Fibroblast of the conjunctiva (primary cell): ENCODE measurements at regions not wholly inside any gene's neighbourhood (a gene's known extent, or its start where the extent isn't known, plus 50 kb on each side); places are given as distances from the start of the nearest gene placed in this dataset.

Source experiments
- DNase-seq: peaks from one replicate; pipeline ENCODE4 v3.0.0-alpha.2; 2010; ENCODE audit warnings: low read depth

DNA sequence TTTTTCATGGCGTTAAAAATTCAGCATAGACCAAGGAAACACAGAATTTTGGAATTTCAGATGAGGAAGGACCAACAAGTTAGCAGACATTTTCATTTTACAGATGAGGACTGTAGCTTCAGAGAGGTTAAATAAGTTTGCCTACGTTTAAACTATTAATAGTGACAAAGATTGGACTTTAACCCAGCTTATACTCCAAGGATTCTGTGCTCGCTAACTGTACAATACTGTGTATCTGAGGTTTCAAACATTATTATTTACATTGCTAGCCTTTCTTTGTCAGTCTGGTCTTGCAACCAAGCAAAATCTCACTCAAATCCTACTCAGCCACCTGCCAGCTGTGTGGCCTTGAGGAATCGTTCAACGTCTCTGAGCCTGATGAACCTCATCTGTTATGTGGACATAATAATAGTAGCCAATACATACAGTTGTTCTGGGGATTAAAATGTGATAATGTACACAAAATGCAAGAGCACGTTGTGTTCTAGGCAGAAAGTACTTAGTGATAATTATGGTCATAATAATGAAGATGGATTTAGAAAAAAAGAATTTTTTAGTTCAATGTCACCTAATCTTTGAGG lies 462.4 kb upstream of the TRIB2 start:
- DNase-seq = no peak

DNA sequence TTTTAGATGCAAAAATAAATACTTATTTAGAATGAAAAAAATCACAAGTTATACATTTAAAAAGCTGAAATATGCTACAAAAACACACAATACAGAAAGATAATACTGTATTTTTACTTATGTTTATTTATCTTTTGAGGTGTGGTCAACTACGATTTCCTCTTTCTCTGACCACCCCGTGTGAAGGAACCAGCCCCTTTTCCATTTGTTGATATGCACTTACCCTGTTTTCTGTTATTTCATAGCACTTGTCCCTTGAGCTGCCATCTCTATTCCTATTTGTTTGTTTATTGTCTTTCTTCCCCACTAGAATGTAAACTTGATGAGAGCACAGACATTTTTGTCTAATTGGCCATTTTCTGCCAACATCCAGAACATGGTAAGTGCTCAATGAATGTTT lies 460.5 kb upstream of the TRIB2 start:
- no peak for DNase-seq

DNA sequence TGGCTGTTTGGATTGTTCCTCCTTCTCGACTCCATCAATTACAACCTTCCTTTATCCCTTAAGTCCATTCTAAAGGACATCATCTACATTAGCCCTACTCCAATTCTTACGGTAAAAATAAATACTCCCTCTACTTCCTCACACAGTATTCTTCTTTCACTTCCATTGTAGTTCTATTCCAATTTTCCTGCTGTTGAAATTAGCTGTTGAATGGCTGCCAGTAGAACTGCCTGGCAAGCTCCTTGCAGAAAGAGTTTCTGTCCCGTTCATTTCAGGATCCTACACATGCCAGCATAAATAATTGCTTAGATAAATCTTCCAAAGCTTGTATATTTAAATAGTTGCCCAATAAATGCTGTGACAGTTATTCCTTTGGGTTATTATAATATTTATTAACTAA lies 459.3 kb upstream of the TRIB2 start:
- no peak for DNase-seq

DNA sequence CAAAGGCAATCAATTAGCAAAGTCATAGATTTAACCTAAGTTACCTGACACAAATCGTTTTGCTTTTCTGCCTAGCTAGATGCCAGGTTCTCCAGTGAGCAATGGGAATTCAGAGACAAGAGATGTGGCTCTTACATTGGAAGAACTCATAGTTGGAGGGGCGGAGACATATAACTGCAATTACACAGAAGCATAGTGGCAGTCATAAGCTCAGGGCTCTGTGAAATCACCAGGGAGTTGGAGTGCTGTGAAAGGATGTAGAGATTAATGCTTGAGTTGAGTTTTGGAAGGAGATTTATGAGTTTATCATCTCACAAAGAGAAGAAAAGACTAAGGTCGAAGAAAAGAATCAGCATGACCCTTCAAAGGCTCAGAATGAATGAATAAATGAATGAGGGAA lies 457.2 kb upstream of the TRIB2 start:
- DNase-seq = no peak

DNA sequence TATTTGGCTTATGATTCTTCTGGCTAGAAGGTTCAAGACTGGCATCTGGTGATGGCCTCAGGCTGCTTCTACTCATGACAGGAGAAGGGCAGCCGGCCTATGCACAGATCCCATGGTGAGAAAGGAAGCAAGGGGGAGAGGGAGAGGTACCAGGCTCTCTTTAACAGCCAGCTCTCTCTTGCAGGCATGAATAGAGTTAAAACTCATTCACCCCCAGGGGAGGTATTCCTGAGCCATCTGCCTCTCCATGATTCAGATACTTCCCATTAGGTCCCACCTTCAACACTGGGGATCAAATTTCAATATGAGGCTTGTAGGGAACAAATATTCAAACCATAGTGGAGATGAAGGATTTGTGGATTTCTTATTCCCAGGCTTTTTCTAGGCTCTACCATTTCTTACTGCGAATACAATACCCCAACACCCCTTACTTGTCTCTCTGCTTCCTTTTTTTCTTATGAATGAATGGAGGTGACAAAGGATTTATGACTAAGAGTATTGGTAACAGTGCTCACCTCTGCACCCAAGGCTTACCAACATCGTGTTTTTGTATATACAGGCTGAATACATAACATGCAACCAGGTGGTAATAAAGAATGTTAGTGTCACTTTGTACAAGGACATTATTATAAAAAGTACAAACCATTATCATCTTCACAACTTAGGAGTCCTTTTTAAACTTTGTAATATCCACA lies 454.6 kb upstream of the TRIB2 start:
- DNase-seq = no peak

DNA sequence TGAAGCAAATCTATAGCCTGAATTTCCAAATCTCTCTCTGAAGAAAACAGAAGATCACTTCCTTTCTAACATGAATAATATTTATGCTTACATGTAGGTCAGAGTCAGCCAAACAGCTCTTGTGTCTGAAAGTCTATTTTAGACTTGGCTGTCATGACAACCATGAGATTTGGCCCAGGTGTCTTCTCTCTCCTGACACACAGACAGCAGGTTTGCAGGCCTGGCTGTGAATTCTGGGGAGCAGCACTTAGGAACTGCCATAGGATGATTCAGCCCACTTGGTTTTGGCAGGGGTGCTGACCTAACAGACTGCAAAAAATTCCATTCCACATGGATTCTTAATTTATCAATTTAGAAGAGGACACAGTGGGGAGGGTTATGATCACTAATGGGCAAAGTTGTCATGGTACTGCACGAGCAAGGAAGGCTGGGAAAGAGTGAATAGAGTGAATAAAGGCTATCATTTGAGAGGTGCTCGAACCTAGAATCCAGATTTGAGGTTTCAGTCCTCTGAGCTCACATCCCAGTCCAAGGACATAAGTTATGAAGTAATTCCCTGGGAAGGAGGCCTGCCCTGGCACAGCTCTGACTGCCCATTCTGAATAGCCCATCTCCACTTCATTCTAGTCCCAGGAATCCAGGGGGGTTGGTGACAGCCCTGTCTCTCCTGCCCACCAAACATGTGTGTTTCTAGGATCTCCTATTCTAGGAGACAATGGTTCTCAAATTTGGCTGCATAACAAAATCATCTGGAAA lies 453.9 kb upstream of the TRIB2 start:
- DNase-seq = no peak

DNA sequence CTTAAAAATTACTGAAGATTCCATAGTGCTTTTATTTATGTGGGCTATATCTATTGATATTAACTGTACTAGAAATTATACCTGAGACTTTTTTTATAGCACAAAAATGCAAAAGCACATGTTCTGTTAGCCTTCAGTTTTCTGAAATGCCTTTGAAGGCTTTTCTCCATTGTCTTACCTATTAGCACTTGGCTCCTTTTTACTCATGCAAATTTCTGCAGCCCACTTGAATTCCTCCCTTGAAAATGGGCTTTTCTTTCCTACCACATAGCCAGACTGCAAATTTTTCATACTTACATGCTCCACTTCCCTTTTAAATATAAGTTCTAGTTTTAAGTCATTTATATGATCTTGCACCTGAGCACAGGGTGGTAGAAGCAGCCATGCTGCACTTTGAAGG lies 453.0 kb upstream of the TRIB2 start:
- DNase-seq = no peak

DNA sequence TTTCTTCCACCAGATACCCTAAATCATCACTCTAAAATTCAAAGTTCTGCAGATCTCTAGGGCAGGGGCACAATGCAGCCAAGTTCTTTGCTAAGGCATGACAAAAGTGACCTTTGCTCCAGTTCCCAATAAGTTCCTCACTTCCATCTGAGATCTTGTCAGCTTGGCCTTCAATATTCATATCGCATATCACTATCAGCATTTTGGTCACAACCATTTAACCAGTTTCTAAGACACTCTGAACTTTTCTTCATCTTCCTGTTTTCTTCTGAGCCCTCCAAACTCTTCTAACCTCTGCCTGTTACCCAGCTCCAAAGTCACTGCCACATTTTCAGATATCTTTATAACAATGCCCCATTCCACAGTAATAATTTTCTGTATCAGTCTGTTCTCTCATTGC lies 452.6 kb upstream of the TRIB2 start:
- no peak for DNase-seq

DNA sequence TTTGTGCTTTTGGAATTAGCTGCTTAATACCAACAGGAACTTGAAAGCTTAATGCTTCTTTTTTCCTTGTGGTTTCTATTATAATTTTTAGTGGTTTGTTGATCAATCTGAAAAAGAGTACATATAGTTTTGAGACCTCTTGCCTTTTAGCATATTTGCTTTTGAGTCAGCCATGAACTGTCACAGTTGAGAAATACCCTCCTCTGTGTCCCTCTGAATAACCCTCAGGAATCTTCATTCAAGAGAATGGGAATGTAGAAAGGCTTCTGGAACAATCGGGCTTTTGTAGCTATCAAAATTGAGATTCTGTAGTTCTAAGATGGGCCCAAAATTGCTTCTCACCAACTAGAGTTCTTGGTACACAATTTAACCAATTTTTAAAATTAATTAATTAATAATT lies 451.1 kb upstream of the TRIB2 start:
- no peak for DNase-seq

DNA sequence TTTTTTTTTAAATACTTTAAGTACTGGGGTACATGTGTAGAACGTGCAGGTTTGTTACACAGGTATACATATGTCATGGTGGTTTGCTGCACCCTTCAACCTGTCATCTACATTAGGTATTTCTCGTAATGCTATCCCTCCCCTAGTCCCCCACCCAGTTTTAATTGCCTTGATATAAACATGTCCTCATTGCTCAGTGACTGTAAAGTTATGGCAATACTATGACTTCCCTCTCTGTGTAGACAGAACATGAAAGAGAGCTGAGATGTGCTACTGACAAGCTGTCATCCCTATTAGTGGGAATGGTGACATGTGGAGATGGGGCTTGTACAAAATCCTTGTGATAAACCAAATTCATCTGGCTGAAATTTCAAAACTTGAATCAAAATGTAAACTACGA lies 449.7 kb upstream of the TRIB2 start:
- no peak for DNase-seq

DNA sequence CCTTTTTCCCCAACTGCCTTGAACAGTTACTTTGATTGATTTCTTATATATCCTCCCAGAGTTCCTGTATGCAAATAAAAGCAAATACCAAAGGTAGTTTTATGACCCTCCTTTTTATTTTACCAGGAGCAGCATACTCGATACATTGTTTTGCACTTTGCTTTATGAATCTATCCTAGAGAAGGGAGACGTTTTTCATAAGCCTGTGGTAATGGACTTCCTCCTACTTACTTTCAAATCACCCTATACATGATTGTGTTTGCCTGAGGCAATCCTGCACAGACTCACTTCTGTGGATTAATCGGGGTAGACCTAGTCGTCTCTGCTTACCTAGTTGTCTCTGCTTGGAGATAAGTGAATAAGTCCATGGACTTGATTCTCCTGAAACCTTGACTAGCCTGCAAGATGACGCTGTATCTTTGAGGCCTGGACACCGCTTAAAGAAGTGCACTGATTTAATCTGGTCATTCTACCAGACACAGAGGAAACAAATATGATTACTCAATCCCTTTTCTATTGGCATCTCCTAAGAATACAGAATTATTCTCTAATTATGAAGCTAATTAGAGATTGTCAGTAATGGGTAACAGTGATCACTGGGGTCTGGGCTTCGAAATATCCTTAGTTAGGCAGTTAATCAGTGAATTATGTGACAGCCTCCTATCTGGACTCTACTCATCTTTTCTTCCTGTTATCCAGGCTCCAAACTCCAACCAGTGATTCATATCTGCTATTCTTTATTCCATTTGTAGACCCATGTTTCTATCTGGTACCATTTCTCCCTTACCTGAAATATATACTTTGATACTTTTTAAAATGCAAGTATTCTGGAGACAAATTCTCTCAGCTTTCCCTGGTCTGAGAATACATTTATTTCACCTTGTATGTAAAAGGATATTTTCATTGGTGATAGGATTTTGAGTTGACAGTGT lies 447.4 kb upstream of the TRIB2 start:
- DNase-seq = no peak

DNA sequence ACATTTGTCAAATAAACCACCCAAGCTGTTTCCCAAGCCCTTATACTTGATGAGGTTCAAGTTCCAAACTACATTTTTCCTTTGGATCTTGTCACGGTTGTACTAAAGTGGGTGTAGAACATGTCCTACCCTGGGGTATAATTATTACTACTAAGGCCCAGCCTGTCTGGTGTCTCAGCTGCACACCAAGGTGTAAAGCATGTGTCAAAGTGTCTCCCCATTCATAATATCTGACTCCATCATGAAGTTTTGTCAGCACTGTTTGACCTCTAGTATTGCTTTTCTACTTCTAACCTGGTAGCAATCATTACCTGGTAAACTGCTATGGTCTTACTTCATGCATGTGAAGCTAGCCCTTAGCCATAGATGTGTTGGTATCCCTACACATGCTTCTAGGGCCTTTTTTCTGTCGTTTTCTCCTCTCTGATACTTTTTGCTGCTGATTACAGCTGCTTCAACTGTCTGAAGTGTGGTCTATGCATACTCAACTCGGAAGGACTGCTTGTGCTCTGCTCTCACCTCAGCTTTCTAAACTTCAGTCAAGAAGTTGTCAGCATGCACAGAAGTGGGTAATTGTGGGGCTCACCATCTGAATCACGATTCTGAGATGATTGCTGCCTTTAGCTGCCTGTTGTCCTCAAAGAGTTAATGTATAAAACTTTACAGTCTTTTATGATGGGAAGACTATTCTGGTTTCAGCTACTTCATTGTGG lies 445.7 kb upstream of the TRIB2 start:
- DNase-seq = no peak

DNA sequence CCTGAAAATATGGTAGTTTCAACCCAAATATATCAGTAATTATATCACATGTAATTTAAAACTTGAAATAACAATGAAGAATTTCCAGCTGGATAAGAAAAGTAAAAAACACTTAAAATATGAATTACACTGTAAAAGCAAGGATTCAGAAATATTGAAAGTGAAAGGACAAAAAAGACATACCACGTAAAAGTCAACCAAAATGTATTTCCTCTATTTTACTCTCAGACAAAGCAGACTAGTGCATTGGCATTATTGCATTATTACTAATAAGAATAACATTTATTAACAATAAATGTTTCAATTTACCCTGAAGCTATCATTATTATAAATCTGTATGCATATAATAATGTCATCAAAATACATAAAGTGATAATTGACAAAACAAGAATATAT lies 445.1 kb upstream of the TRIB2 start:
- DNase-seq = no peak

DNA sequence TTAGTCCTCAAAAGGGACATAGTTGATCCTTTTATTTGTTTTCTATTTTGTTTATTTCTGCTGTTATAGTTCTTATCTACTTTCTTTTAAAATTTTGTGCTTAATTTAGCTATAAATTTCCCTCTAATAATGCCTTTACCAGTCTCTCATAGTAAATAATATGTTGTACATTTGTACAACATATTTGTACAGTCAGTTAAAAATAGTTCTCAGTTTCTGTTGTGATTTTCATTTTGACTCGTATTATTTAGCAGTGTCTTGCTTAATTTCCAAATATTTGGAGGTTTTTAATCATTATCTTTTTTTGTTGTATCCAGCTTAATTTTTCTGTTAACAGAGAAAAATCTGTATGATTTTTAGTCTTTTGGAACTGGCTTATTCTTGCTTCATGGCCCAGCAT lies 443.6 kb upstream of the TRIB2 start:
- no peak for DNase-seq

DNA sequence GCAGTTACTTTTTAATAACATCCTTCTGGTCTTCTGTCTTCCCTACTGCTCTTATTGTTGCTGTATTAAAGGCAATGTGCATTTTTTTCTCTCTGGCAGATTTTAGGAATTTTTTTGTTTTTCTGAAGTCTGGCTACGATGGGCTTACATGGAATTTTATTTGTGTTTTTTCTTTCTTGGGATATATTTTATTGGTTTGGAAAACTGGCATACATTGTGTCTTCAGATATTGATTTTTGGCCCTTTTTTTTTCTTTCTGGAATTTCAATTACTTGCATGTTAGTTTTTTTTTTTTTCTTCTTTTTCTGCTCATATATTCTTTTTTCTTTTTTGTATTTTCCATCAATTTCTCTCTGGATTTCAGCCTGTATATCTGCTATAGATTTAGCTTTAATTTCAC lies 442.1 kb upstream of the TRIB2 start:
- no peak for DNase-seq

DNA sequence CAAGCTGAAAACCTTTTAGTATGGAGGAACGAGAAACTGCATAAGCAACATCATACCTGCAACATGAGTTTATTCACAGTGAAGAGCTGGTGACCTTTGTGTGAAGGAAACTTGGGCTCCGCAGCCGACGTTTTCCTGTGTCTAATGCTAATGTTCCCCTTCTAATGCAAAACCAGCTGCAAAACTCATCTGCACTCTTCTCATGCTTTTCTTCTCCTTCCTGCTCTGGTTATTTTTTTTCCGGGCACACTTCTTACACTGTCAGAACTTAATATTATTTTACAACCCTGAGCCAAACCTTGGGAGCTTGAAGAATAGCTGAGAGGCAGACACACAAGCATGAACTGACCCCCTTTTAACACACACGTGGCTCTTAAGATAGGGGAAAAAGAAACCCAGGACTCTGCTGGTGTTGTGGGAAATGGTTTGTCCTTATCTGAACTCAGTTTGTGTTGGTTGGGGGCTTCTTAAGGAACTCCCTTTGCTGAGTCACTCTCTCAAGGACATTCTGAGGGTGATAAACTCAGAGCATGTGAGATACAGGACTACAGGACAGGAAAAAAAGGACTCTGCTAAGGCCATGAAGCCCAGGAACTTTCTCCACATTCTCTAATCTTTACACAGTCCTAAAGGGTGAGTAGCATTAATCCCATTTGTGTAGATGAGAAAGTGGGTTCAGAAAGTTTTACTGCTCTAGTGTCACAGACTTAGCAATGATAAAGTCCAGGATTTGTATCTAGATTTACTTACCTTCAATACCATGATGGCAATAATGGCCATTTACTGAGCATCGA lies 439.3 kb upstream of the TRIB2 start:
- no peak for DNase-seq

DNA sequence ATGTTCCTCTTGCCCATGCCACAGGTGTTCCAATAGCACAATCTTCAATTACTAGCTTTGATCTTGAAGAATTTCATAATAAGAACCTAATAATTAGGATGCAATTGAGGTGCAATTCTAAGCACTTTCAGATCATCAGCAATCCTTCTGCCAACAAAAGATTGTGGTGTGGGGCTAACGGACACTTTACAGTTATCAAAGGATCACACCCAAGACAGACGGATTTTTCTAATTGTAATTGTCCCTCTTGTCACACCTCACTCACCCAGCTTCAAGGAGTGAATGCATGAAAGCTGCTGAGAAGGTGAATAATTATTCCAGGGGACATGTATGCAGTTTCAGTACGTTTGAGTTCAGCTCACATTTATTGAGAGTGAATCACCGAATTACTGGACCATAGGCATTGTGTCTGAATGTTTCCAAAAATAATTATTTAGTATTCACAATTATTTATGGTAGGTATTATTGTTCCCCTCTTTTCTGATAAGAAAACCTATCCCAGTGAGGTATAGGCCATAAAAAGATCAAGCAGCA lies 438.5 kb upstream of the TRIB2 start:
- DNase-seq = no peak

DNA sequence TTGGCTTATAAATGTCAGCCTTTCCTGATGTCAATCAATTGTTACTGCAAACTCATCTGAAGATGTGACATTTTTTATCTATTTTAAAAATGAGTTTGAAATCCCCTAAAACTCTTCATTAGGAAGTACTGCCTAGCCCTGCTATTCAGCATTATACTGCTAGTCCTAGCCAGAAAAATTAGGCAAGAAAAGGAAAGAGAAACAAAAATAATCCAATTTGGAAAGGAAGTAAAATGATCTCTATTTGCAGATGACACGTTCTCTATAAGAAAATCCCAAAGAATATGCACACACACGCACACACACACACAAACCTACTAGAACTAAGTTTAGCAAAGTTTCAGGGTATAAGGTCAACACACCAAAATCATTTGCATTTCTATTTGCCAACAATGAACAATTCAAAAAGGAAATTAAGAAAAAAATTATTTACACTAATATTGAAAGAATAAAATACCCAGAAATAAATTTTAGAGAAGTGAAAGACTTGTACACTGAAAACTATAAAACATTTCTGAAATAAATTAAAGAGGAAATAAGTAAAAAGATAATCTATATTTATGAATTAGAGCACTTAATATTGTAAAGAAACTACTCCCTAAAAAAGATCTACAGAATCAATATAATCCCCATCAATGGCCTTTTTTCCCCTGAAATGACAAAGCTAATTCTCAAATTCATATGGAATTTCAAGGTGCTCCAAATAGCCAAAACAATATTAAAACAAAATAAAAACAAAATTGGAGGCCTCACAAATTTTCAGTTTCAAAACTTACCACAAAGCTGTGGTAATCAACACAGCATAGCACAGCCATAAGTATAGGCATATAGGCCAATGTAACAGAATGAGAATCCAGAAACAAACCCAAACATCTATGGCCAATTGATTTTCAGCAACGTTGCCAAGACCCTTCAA lies 433.7 kb upstream of the TRIB2 start:
- DNase-seq = no peak

DNA sequence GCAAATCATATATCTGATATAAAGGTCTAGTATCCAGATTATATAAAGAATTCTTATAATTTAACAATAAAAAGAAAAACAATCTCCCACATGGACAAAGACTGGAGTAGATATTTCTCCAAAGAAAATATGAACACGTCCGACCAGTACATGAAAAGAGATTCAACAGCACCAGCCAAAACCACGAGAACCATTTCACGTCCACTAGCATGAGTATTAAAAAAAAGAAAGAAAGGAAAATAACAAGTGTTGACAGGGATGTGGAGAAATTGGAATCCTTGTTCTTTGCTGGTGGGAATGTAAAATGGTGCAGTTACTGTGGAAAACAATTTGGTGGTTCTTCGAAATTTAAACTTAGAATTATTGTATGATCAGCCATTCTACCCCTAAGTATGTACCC lies 432.7 kb upstream of the TRIB2 start:
- DNase-seq = no peak

DNA sequence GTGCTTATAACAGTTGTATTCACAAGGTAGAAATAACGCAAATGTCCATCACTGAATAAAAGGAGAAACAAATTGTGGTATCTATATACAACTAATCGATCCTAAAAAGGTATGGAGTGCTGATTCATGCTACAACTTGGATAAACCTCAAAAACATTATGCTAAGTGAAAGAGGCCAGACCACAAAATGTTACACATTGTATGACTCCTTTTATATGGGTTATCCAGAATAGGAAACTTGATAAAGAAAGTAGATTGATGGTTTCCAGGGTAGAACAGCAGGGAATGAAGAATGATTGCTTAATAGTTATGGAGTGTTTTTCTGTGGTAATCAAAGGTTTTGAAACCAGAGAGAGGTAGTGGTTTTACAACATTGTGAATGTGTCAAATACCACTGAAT lies 432.2 kb upstream of the TRIB2 start:
- no peak for DNase-seq
